Mesenchymal stem cell (in vitro differentiated cells and primary cell): ENCODE measurements at regions not wholly inside any gene's neighbourhood (a gene's known extent, or its start where the extent isn't known, plus 50 kb on each side); places are given as distances from the start of the nearest gene placed in this dataset.

Experiments used
- DNase-seq: peaks from one replicate; pipeline ENCODE4 v3.0.0-alpha.2; 2013
- H2AFZ ChIP-seq: one replicate; pipeline ENCODE4 v1.6.1; 2013; ENCODE audit warnings: low read depth, mild to moderate bottlenecking, control low read depth, inconsistent platforms, low read length, moderate library complexity
- H2AK5ac ChIP-seq: 2 replicates; pipeline ENCODE4 v1.6.1; 2013; ENCODE audit warnings: low read length, moderate library complexity, mild to moderate bottlenecking, inconsistent platforms; ENCODE audit not compliant: severe bottlenecking
- H2BK120ac ChIP-seq: one replicate; pipeline ENCODE4 v1.6.1; 2013; ENCODE audit warnings: low read depth, mild to moderate bottlenecking, inconsistent platforms, low read length, moderate library complexity
- H2BK12ac ChIP-seq, 2 experiments: one replicate each; pipeline ENCODE4 v1.6.1; 2013; ENCODE audit warnings: inconsistent platforms in 2 of 2, low read length in 2 of 2, mild to moderate bottlenecking in 2 of 2, moderate library complexity in 2 of 2, control low read depth in 1 of 2
- H2BK15ac ChIP-seq: one replicate; pipeline ENCODE4 v1.6.1; 2013; ENCODE audit warnings: mild to moderate bottlenecking, low read depth, inconsistent platforms; ENCODE audit not compliant: poor library complexity, severe bottlenecking
- H2BK5ac ChIP-seq: 2 replicates; pipeline ENCODE4 v1.6.1; 2013; ENCODE audit warnings: low read depth, mild to moderate bottlenecking, low read length, control low read depth, inconsistent platforms; ENCODE audit not compliant: poor library complexity, severe bottlenecking
- H3K14ac ChIP-seq, 2 experiments: one replicate each; pipeline ENCODE4 v1.6.1; 2013; ENCODE audit warnings: inconsistent platforms in 2 of 2, low read length in 2 of 2, control low read depth in 1 of 2, mild to moderate bottlenecking in 1 of 2, moderate library complexity in 1 of 2
- H3K18ac ChIP-seq, 2 experiments: one replicate each; pipeline ENCODE4 v1.6.1; 2013; ENCODE audit warnings: inconsistent platforms in 2 of 2, low read length in 2 of 2, control low read depth in 1 of 2, low read depth in 1 of 2, mild to moderate bottlenecking in 1 of 2
- H3K23ac ChIP-seq, 2 experiments: one replicate each; pipeline ENCODE4 v1.6.1; 2013; ENCODE audit warnings: inconsistent platforms in 2 of 2, low read length in 2 of 2, mild to moderate bottlenecking in 2 of 2, moderate library complexity in 2 of 2, control low read depth in 1 of 2
- H3K27ac ChIP-seq: 2 replicates; pipeline ENCODE4 v1.5.1; 2013; ENCODE audit warnings: mild to moderate bottlenecking, moderate library complexity, low read length, control low read depth, inconsistent platforms; ENCODE audit not compliant: poor library complexity, severe bottlenecking
- H3K27me3 ChIP-seq, 2 experiments: 2 replicates each; pipeline versions ENCODE4 v1.6.1 to v1.7.0; 2013; ENCODE audit warnings: low read length in 2 of 2, mild to moderate bottlenecking in 2 of 2, moderate library complexity in 2 of 2, control low read depth in 1 of 2, inconsistent platforms in 1 of 2; ENCODE audit not compliant: control insufficient read depth in 1 of 2, insufficient read depth in 1 of 2
- H3K36me3 ChIP-seq, 2 experiments: 2 replicates each; pipeline versions ENCODE4 v1.6.1 to v1.7.0; 2013; ENCODE audit warnings: low read length in 2 of 2, control low read depth in 1 of 2, inconsistent platforms in 1 of 2, low read depth in 1 of 2, mild to moderate bottlenecking in 1 of 2; ENCODE audit not compliant: insufficient read depth in 2 of 2, control insufficient read depth in 1 of 2
- H3K4ac ChIP-seq, 2 experiments: one replicate each; pipeline ENCODE4 v1.6.1; 2013; ENCODE audit warnings: inconsistent platforms in 2 of 2, low read length in 2 of 2, mild to moderate bottlenecking in 2 of 2, moderate library complexity in 2 of 2, control low read depth in 1 of 2, low read depth in 1 of 2
- H3K4me1 ChIP-seq: 2 replicates; pipeline ENCODE4 v1.6.1; 2013; ENCODE audit warnings: low read depth, low read length, control low read depth; ENCODE audit not compliant: control insufficient read depth, insufficient read depth
- H3K4me2 ChIP-seq: 2 replicates; pipeline ENCODE4 v1.6.1; 2013; ENCODE audit warnings: low read length, mild to moderate bottlenecking, inconsistent platforms; ENCODE audit not compliant: poor library complexity, severe bottlenecking
- H3K4me3 ChIP-seq, 2 experiments: 2 replicates each; pipeline versions ENCODE4 v1.5.1 to v1.7.0; 2013; ENCODE audit warnings: low read length in 2 of 2, mild to moderate bottlenecking in 2 of 2, control low read depth in 1 of 2, low read depth in 1 of 2; ENCODE audit not compliant: insufficient read depth in 1 of 2
- H3K79me1 ChIP-seq: replicated peaks from 2 replicates; pipeline ENCODE4 v1.6.1; 2013; ENCODE audit warnings: mild to moderate bottlenecking, control low read depth, low read length, inconsistent platforms; ENCODE audit not compliant: poor library complexity, severe bottlenecking
- H3K9ac ChIP-seq: 2 replicates; pipeline ENCODE4 v1.7.0; 2013; ENCODE audit warnings: mild to moderate bottlenecking, low read length, moderate library complexity
- H3K9me3 ChIP-seq: 2 replicates; pipeline ENCODE4 v1.7.0; 2013; ENCODE audit warnings: mild to moderate bottlenecking, low read length; ENCODE audit not compliant: control insufficient read depth
- H4K8ac ChIP-seq: one replicate; pipeline ENCODE4 v1.6.1; 2013; ENCODE audit warnings: inconsistent platforms, mild to moderate bottlenecking, low read length, moderate library complexity
- H4K91ac ChIP-seq: one replicate; pipeline ENCODE4 v1.6.1; 2013; ENCODE audit warnings: mild to moderate bottlenecking, low read length, inconsistent platforms
- WGBS: methylation state at CpG from one replicate; pipeline ENCODE4 v1.1.7; 2013; ENCODE audit warnings: mixed read lengths; 5-methylcytosine and 5-hydroxymethylcytosine counted together

DNA sequence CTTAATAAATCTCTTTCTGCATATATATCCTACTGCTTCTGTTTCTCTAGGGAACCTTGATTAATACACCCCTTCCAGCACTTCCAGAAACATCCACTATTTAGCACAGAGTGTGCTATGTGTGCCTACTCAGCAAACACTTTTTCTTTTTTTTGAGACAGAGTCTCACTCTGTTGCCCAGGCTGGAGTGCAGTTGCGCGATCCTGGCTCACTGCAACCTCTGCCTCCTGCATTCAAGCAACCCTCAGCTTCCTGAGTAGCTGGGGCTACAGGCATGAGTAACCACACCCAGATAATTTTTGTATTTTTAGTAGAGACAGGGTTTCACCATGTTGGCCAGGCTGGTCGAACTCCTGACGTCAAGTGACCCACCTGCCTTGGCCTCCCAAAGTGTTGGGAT is 266.9 kb upstream of the DIAPH2 start:
- Histone ChIP-seq H3K4me3 (no peak overlapping the region), H3K4me2 (no peak overlapping the region), H3K9me3 (no peaks in the 10 kb centered on the region), H3K27me3 (no peaks in the 10 kb centered on the region), H3K4me1 (no peaks in the 10 kb centered on the region), H2AK5ac (no peak overlapping the region), H2BK12ac (no peak overlapping the region), H4K91ac (no peak overlapping the region), H3K14ac (no peak overlapping the region), H3K23ac (no peak overlapping the region), H2BK5ac (no peak overlapping the region), H3K18ac (no peak overlapping the region), H3K27ac (no peak overlapping the region), H4K8ac (no peak overlapping the region), H3K79me1 (no peaks in the 10 kb centered on the region), H3K4ac (no peak overlapping the region), H2BK120ac (no peak overlapping the region), H3K36me3 (no peaks in the 10 kb centered on the region), H2AFZ (no peak overlapping the region), H3K9ac (no peak overlapping the region), H2BK15ac (no peak overlapping the region)
- whole genome bisulfite sequencing, result no CpG with 5 or more reads among the region's 4 CpGs
- DNase-seq, result no peak

DNA sequence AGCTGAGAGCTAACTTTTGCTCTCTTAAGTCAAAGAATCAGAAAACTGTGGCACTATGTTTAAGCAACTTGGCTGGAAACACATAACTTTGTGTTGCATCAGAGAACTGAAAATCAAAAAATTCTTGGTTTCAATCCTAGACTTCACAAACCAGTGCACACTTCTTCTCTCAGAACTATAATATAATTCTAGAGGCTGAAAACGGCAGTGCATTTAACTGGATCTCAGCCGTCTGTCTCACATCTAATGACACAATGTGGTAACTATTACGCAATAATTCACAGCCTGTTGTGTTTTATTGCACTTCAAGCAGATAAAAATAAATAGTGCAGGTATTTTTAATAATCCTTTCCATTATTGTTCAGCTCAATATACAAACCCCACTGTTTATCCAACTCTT is 260.6 kb upstream of the DIAPH2 start:
- no peak overlapping the region for H4K8ac ChIP-seq
- WGBS, result 57% methylated on average over 1 of the region's 3 CpGs

DNA sequence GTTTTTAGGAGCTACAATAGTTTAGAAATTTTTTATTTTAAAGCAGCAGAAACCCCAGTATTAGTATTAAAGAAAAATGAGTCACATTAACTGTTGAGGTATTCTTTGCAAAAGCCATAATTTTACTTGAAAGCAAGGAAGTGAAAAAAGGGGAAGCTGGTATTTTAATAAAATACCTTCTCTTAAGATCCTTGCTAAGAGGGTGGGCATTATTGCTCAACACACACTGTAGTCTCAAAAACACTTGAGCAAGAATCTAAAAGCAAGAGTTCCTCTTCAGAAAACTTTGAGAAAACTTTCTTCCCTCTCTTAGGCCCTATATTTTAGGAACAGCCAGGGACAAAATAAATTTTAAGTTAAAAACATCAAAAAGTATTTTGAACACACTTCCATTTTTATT is 259.4 kb upstream of the DIAPH2 start:
- H3K23ac ChIP-seq, result no peak overlapping the region
- no peak for DNase-seq
- no peaks in the 10 kb centered on the region for H3K79me1 ChIP-seq
- H3K9me3 ChIP-seq, result no peaks in the 10 kb centered on the region
- H4K8ac ChIP-seq, result no peak overlapping the region
- H3K27ac ChIP-seq, result no peak overlapping the region
- H4K91ac ChIP-seq, result no peak overlapping the region
- no peak overlapping the region for H2BK120ac ChIP-seq
- no peak overlapping the region for H2BK12ac ChIP-seq
- H3K14ac ChIP-seq, result no peak overlapping the region
- H3K18ac ChIP-seq, result no peak overlapping the region
- H3K4me1 ChIP-seq, result no peaks in the 10 kb centered on the region
- no peak overlapping the region for H3K9ac ChIP-seq
- no peak overlapping the region for H2AFZ ChIP-seq
- H3K27me3 ChIP-seq, result no peaks in the 10 kb centered on the region
- H3K36me3 ChIP-seq, result no peaks in the 10 kb centered on the region
- no peak overlapping the region for H3K4ac ChIP-seq
- no peak overlapping the region for H3K4me3 ChIP-seq
- H3K4me2 ChIP-seq, result no peak overlapping the region
- no peak overlapping the region for H2AK5ac ChIP-seq
- H2BK15ac ChIP-seq, result no peak overlapping the region
- no peak overlapping the region for H2BK5ac ChIP-seq

More for the DNA sequence above, 260.6 kb upstream of the DIAPH2 start:
- Histone ChIP-seq H2BK15ac (no peak overlapping the region), H3K14ac (no peak overlapping the region), H2BK12ac (no peak overlapping the region), H3K27me3 (no peaks in the 10 kb centered on the region), H2AK5ac (no peak overlapping the region), H2BK5ac (no peak overlapping the region), H3K18ac (no peak overlapping the region), H3K36me3 (no peaks in the 10 kb centered on the region), H3K4me2 (no peak overlapping the region), H2BK120ac (no peak overlapping the region), H3K9me3 (no peaks in the 10 kb centered on the region), H4K91ac (no peak overlapping the region), H3K27ac (no peak overlapping the region), H3K4me1 (no peaks in the 10 kb centered on the region), H3K9ac (no peak overlapping the region), H3K79me1 (no peaks in the 10 kb centered on the region), H3K4ac (no peak overlapping the region), H3K23ac (no peak overlapping the region), H2AFZ (no peak overlapping the region), H3K4me3 (no peak overlapping the region)
- peak; percentile 42 for DNase-seq

DNA sequence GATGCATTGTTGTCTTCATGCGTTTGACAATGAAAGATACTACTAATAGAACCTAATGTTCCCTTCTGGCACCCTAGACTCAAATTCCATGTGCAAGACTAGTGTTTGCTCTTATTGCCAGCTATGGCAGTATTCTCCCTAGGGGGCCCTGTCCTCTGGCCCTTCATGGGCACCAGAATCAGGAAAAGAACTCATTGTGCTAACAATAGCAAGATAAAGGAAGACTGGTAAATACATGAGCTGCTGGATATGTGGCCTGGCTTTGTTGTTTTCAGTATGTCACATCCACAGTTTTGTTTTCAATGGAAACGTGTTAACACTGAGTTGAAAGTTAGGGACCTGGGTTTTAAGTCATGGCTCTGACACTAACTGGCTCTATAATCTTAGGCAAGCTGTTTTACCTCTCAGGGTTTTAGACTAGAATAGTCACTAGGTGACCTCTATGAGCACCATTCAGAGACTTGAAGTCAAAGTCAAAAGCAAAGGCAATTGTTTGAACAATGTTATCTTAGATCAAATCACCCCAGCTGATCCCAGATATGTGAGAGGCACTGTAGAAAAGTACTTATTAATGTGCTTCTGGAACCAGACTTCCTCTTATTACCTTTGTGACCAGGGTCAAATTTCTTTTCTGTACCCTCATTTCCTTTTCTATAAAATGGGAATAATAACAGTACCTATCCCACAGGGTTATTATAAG is 253.7 kb upstream of the DIAPH2 start:
- 92% methylated on average over 2 of the region's 2 CpGs for WGBS
- Histone ChIP-seq H3K9ac (no peak overlapping the region), H3K27ac (no peak overlapping the region), H3K18ac (no peak overlapping the region), H4K8ac (no peak overlapping the region), H3K4ac (no peak overlapping the region), H2BK12ac (no peak overlapping the region), H3K4me2 (no peak overlapping the region), H2BK15ac (no peak overlapping the region), H3K9me3 (no peaks in the 10 kb centered on the region), H3K4me3 (no peak overlapping the region), H2BK5ac (no peak overlapping the region), H2AFZ (no peak overlapping the region), H3K27me3 (no peaks in the 10 kb centered on the region), H2AK5ac (no peak overlapping the region), H3K4me1 (no peaks in the 10 kb centered on the region), H3K14ac (no peak overlapping the region), H2BK120ac (no peak overlapping the region), H3K79me1 (no peaks in the 10 kb centered on the region), H3K36me3 (no peaks in the 10 kb centered on the region), H3K23ac (no peak overlapping the region), H4K91ac (no peak overlapping the region)
- DNase-seq, result no peak
